ENCODE measurements at regions not wholly inside any gene's neighbourhood (a gene's known extent, or its start where the extent isn't known, plus 50 kb on each side); places are given as distances from the start of the nearest gene placed in this dataset.

GRCh38 chr7:92992932-92993331 lies 124.8 kb downstream of the SAMD9 start:
- Mint-ChIP-seq H3K4me1 (no peaks in the 10 kb centered on the region), H3K9me3 (no peaks in the 10 kb centered on the region), H3K27me3 (ENCODE audit: low read depth in 2 of 2) (peaks cover 2 to 11% of the 10 kb centered on the region in 2 donors), H3K27ac (no peak overlapping the region), H3K4me3 (no peak overlapping the region), H3K36me3 (no peaks in the 10 kb centered on the region)
- Histone ChIP-seq H3K27ac (ENCODE audit: low read length) (no peak overlapping the region), H3K9me3 (ENCODE audit: control insufficient read depth, insufficient read depth, low read length) (no peaks in the 10 kb centered on the region), H3K27me3 (ENCODE audit: control insufficient read depth, insufficient read depth, low read length) (no peaks in the 10 kb centered on the region), H3K4me1 (ENCODE audit: control insufficient read depth, insufficient read depth, low read length) (no peaks in the 10 kb centered on the region), H3K4me3 (ENCODE audit: low read length) (no peak overlapping the region), H3K36me3 (ENCODE audit: control insufficient read depth, insufficient read depth, low read length) (no peaks in the 10 kb centered on the region)
- intact Hi-C loops (cut with micrococcal nuclease) = no loop called here
- DNase-seq = no peak
- TF ChIP-seq, protein P1, sequence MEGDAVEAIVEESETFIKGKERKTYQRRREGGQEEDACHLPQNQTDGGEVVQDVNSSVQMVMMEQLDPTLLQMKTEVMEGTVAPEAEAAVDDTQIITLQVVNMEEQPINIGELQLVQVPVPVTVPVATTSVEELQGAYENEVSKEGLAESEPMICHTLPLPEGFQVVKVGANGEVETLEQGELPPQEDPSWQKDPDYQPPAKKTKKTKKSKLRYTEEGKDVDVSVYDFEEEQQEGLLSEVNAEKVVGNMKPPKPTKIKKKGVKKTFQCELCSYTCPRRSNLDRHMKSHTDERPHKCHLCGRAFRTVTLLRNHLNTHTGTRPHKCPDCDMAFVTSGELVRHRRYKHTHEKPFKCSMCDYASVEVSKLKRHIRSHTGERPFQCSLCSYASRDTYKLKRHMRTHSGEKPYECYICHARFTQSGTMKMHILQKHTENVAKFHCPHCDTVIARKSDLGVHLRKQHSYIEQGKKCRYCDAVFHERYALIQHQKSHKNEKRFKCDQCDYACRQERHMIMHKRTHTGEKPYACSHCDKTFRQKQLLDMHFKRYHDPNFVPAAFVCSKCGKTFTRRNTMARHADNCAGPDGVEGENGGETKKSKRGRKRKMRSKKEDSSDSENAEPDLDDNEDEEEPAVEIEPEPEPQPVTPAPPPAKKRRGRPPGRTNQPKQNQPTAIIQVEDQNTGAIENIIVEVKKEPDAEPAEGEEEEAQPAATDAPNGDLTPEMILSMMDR (IDR thresholded peaks at IDR 0.05) = no peak
- WGBS (ENCODE audit: insufficient coverage) = 100% methylated on average over 1 of the region's 1 CpG
- ATAC-seq = no peak

DNA sequence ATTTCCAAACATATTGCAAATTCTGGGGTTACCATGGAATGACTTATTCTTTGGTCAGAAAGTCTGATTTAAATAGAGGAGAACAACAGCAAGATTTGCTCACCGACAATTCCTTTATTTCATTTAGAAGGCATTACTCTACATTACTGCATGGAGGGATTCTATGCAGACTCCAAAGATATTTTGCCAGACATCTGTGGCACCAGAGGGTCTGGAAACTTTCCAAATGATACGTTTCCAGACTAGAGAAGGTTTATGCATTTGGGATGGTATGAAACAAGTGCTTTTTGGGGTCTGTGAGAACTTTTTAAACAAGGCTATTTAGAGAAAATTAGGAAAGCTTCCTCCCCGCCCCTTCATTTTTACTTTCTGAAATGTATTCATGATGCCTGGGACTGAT lies 125.3 kb downstream of the SAMD9 start:
- intact Hi-C loops (cut with micrococcal nuclease) = no loop called here
- Histone ChIP-seq H3K27ac (ENCODE audit: low read length) (no peak overlapping the region), H3K9me3 (ENCODE audit: control insufficient read depth, insufficient read depth, low read length) (no peaks in the 10 kb centered on the region), H3K27me3 (ENCODE audit: control insufficient read depth, insufficient read depth, low read length) (no peaks in the 10 kb centered on the region), H3K36me3 (ENCODE audit: control insufficient read depth, insufficient read depth, low read length) (no peaks in the 10 kb centered on the region), H3K4me3 (ENCODE audit: low read length) (no peak overlapping the region), H3K4me1 (ENCODE audit: control insufficient read depth, insufficient read depth, low read length) (no peaks in the 10 kb centered on the region)
- ATAC-seq (no peak), DNase-seq (no peak)
- Mint-ChIP-seq H3K9me3 (no peaks in the 10 kb centered on the region), H3K4me3 (no peak overlapping the region), H3K36me3 (no peaks in the 10 kb centered on the region), H3K27ac (no peak overlapping the region), H3K27me3 (ENCODE audit: low read depth in 2 of 2) (peaks cover 2 to 11% of the 10 kb centered on the region in 2 donors), H3K4me1 (no peaks in the 10 kb centered on the region)
- WGBS (ENCODE audit: insufficient coverage) = 80% methylated on average over 3 of the region's 3 CpGs
- TF ChIP-seq, protein P1 (IDR thresholded peaks at IDR 0.05) = no peak

DNA sequence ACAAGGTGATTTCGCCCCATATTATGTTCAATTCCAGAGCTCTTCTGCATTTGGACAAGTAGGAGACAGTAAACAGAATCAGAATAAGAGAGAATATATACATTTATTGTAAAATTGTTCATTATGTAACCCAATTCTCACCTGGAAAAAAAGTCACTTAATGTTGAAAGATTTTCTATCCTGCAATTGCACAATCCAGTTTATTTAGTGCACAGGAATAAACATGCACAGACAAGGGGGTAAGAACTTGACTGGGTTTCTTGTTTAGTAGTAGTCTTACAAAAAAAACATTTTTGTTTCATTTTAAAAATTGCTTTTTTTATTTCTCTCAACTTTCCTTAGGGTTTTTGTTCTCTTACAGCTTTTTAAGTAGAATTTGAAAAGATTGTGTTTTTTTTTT lies 126.6 kb downstream of the SAMD9 start:
- Histone ChIP-seq H3K27me3 (ENCODE audit: control insufficient read depth, insufficient read depth, low read length) (no peaks in the 10 kb centered on the region), H3K4me3 (ENCODE audit: low read length) (no peak overlapping the region), H3K4me1 (ENCODE audit: control insufficient read depth, insufficient read depth, low read length) (no peaks in the 10 kb centered on the region), H3K36me3 (ENCODE audit: control insufficient read depth, insufficient read depth, low read length) (no peaks in the 10 kb centered on the region), H3K9me3 (ENCODE audit: control insufficient read depth, insufficient read depth, low read length) (no peaks in the 10 kb centered on the region), H3K27ac (ENCODE audit: low read length) (no peak overlapping the region)
- H3K27ac Mint-ChIP-seq = no peak overlapping the region
- no peak overlapping the region for H3K4me3 Mint-ChIP-seq
- DNase-seq (no peak), ATAC-seq (no peak)
- WGBS (ENCODE audit: insufficient coverage) = no CpG with 5 or more reads among the region's 1 CpG
- no peaks in the 10 kb centered on the region for H3K4me1 Mint-ChIP-seq
- intact Hi-C loops (cut with micrococcal nuclease) = no loop called here
- H3K36me3 Mint-ChIP-seq = no peaks in the 10 kb centered on the region
- H3K9me3 Mint-ChIP-seq = no peaks in the 10 kb centered on the region
- H3K27me3 Mint-ChIP-seq (ENCODE audit: low read depth in 2 of 2) = peaks cover 2 to 11% of the 10 kb centered on the region in 2 donors
- TF ChIP-seq, protein P1 (IDR thresholded peaks at IDR 0.05) = no peak

GRCh38 chr7:92988941-92989545 lies 128.7 kb downstream of the SAMD9 start:
- Histone ChIP-seq H3K27me3 (ENCODE audit: control insufficient read depth, insufficient read depth, low read length) (no peaks in the 10 kb centered on the region), H3K9me3 (ENCODE audit: control insufficient read depth, insufficient read depth, low read length) (no peaks in the 10 kb centered on the region), H3K4me3 (ENCODE audit: low read length) (no peak overlapping the region), H3K4me1 (ENCODE audit: control insufficient read depth, insufficient read depth, low read length) (no peaks in the 10 kb centered on the region), H3K27ac (ENCODE audit: low read length) (no peak overlapping the region), H3K36me3 (ENCODE audit: control insufficient read depth, insufficient read depth, low read length) (no peaks in the 10 kb centered on the region)
- Mint-ChIP-seq H3K27ac (no peak overlapping the region), H3K4me1 (no peaks in the 10 kb centered on the region), H3K27me3 (ENCODE audit: low read depth in 2 of 2) (peaks cover 3 to 14% of the 10 kb centered on the region in 2 donors), H3K4me3 (no peak overlapping the region), H3K9me3 (no peaks in the 10 kb centered on the region), H3K36me3 (no peaks in the 10 kb centered on the region)
- TF ChIP-seq, protein P1 (IDR thresholded peaks at IDR 0.05) = no peak
- DNase-seq (no peak), ATAC-seq (no peak)
- 60% methylated on average over 3 of the region's 3 CpGs for WGBS (ENCODE audit: insufficient coverage)
- intact Hi-C loops (cut with micrococcal nuclease) = no loop called here
